CD14-positive monocyte (primary cell): ENCODE measurements at regions not wholly inside any gene's neighbourhood (a gene's known extent, or its start where the extent isn't known, plus 50 kb on each side); places are given as distances from the start of the nearest gene placed in this dataset.

Experiments
- DNase-seq, 3 donors: peaks; one replicate each; pipeline ENCODE4 v3.0.0-alpha.2; 2011 to 2022
- H2AFZ ChIP-seq: 2 replicates; pipeline ENCODE4 v1.6.0; 2012; ENCODE audit warnings: mild to moderate bottlenecking, low read depth, low read length, inconsistent platforms; ENCODE audit not compliant: insufficient read depth, poor library complexity, severe bottlenecking
- H3K27ac ChIP-seq, 2 donors: 1 replicate in 1 of 2; 2 replicates in 1 of 2; pipeline ENCODE4 v1.5.1; 2012 to 2013; ENCODE audit warnings: low read length in 2 of 2, control low read depth in 1 of 2, inconsistent platforms in 1 of 2, low read depth in 1 of 2, mild to moderate bottlenecking in 1 of 2
- H3K27me3 ChIP-seq, 2 donors: one replicate each; pipeline versions ENCODE4 v1.6.0 to v1.6.1; 2011 to 2013; ENCODE audit warnings: low read length in 2 of 2; ENCODE audit not compliant: control insufficient read depth in 2 of 2, insufficient read depth in 2 of 2
- H3K36me3 ChIP-seq, 2 donors: replicated peaks in 1 of 2; 1 replicate in 1 of 2; 2 replicates in 1 of 2; pipeline versions ENCODE4 v1.5.1 to v1.6.1; 2012 to 2013; ENCODE audit warnings: low read length in 2 of 2, control low read depth in 1 of 2, inconsistent platforms in 1 of 2, mild to moderate bottlenecking in 1 of 2; ENCODE audit not compliant: insufficient read depth in 2 of 2, control insufficient read depth in 1 of 2
- H3K4me1 ChIP-seq, 2 donors: 1 replicate in 1 of 2; 2 replicates in 1 of 2; pipeline versions ENCODE4 v1.5.1 to v1.6.1; 2012 to 2013; ENCODE audit warnings: low read length in 2 of 2, control low read depth in 1 of 2, inconsistent platforms in 1 of 2, mild to moderate bottlenecking in 1 of 2, moderate library complexity in 1 of 2; ENCODE audit not compliant: insufficient read depth in 2 of 2, control insufficient read depth in 1 of 2
- H3K4me2 ChIP-seq: replicated peaks from 2 replicates; pipeline ENCODE3; 2012; ENCODE audit warnings: low read length, moderate library complexity, mild to moderate bottlenecking; ENCODE audit not compliant: poor library complexity, severe bottlenecking; ENCODE audit errors: extremely low read depth
- H3K4me3 ChIP-seq, 3 experiments: fragments of 200-600 bp in 1 of 3; sonication (generic) in 1 of 3; replicated peaks in 1 of 3; 1 replicate in 2 of 3; 2 replicates in 1 of 3; pipeline ENCODE4 v1.5.1; 2011 to 2013; ENCODE audit warnings: low read length in 3 of 3, mild to moderate bottlenecking in 3 of 3, control low read depth in 2 of 3, low read depth in 2 of 3, inconsistent platforms in 1 of 3, moderate library complexity in 1 of 3
- H3K79me2 ChIP-seq: 2 replicates; pipeline ENCODE4 v1.6.0; 2012; ENCODE audit warnings: mild to moderate bottlenecking, control low read depth, inconsistent platforms, low read length, moderate library complexity; ENCODE audit not compliant: insufficient read depth
- H3K9ac ChIP-seq: 2 replicates; pipeline ENCODE4 v1.6.0; 2017; ENCODE audit warnings: low read length, mild to moderate bottlenecking; ENCODE audit not compliant: insufficient read depth, poor library complexity, severe bottlenecking
- H3K9me3 ChIP-seq, 2 donors: replicated peaks in 1 of 2; 1 replicate in 1 of 2; 2 replicates in 1 of 2; pipeline versions ENCODE4 v1.5.1 to v1.6.1; 2012 to 2013; ENCODE audit warnings: low read length in 2 of 2, control low read depth in 1 of 2; ENCODE audit not compliant: control insufficient read depth in 1 of 2, insufficient read depth in 1 of 2
- H4K20me1 ChIP-seq: 2 replicates; pipeline ENCODE4 v1.6.0; 2012; ENCODE audit warnings: mild to moderate bottlenecking, low read length, control low read depth, moderate library complexity; ENCODE audit not compliant: insufficient read depth
- H3K27ac Mint-ChIP-seq, 7 donors: one replicate each; pipeline ENCODE4 v1.8.0; 2020; ENCODE audit warnings: mild to moderate bottlenecking in 7 of 7, mixed read lengths in 7 of 7, moderate library complexity in 6 of 7, inconsistent platforms in 2 of 7
- H3K27me3 Mint-ChIP-seq, 3 donors: one replicate each; pipeline ENCODE4 v1.8.0; 2021 to 2022; ENCODE audit warnings: low read depth in 3 of 3, mild to moderate bottlenecking in 3 of 3, mixed read lengths in 3 of 3, moderate library complexity in 3 of 3, inconsistent platforms in 1 of 3
- H3K36me3 Mint-ChIP-seq, 2 donors: one replicate each; pipeline ENCODE4 v1.8.0; 2020; ENCODE audit warnings: mixed read lengths in 2 of 2, inconsistent platforms in 1 of 2, mild to moderate bottlenecking in 1 of 2
- H3K4me1 Mint-ChIP-seq: one replicate; pipeline ENCODE4 v1.8.0; 2020; ENCODE audit warnings: mild to moderate bottlenecking, mixed read lengths
- H3K4me3 Mint-ChIP-seq, 2 donors: one replicate each; pipeline ENCODE4 v1.8.0; 2020; ENCODE audit warnings: mild to moderate bottlenecking in 2 of 2, mixed read lengths in 2 of 2, moderate library complexity in 1 of 2
- H3K9me3 Mint-ChIP-seq, 7 donors: one replicate each; pipeline ENCODE4 v1.8.0; 2020 to 2022; ENCODE audit warnings: mixed read lengths in 7 of 7, mild to moderate bottlenecking in 6 of 7, moderate library complexity in 6 of 7, inconsistent platforms in 2 of 7
- CTCF ChIP-seq: fragments of 200-600 bp; IDR thresholded peaks from one replicate; pipeline ENCODE4 v1.8.0; 2022; ENCODE audit warnings: antibody characterized with exemption, mild to moderate bottlenecking
- WGBS: methylation state at CpG from one replicate; pipeline ENCODE4 v1.1.5; 2013; ENCODE audit warnings: missing lambda C conversion rate; ENCODE audit not compliant: insufficient coverage; 5-methylcytosine and 5-hydroxymethylcytosine counted together
- intact Hi-C, 2 donors: fragments of 100-400 bp; cut with micrococcal nuclease; formaldehyde crosslinking; loops; one replicate each; pipeline versions ENCODE4 v1.15.0 to v1.15.1; 2023

- H3K36me3 Mint-ChIP-seq: no peaks in the 10 kb centered on the region
- H3K4me1 Mint-ChIP-seq: no peaks in the 10 kb centered on the region
- H3K4me3 Mint-ChIP-seq: no peak overlapping the region
- no peaks in the 10 kb centered on the region for H3K4me1 ChIP-seq
- H3K36me3 ChIP-seq: no peaks in the 10 kb centered on the region
- H3K4me3 ChIP-seq: no peak overlapping the region
- H3K9me3 Mint-ChIP-seq: no peaks in the 10 kb centered on the region
- H4K20me1 ChIP-seq: no peaks in the 10 kb centered on the region
- DNase-seq: no peak
- H3K9me3 ChIP-seq: no peaks in the 10 kb centered on the region
- H3K4me2 ChIP-seq: no peak overlapping the region
- H3K27me3 Mint-ChIP-seq: peaks cover 0 to 18% (median 13%) of the 10 kb centered on the region in 3 donors
- TF ChIP-seq CTCF: no peak
- no peak overlapping the region for H3K9ac ChIP-seq
- H2AFZ ChIP-seq: no peak overlapping the region
- no peaks in the 10 kb centered on the region for H3K79me2 ChIP-seq
- no peaks in the 10 kb centered on the region for H3K27me3 ChIP-seq
- no peak overlapping the region for H3K27ac ChIP-seq
- WGBS: 71% methylated on average over 10 of the region's 21 CpGs
- intact Hi-C loops: no loop called here
- peak overlapping the region in 1 of 7 donors; percentile 36 for H3K27ac Mint-ChIP-seq
Measured at GRCh38 chr17:6231886-6232731, 161.9 kb downstream of the WSCD1 start.

GRCh38 chr17:6231465-6231864, 161.3 kb downstream of the WSCD1 start:
- Histone ChIP-seq H4K20me1 (no peaks in the 10 kb centered on the region), H2AFZ (no peak overlapping the region), H3K4me1 (no peaks in the 10 kb centered on the region), H3K4me3 (no peak overlapping the region), H3K9ac (no peak overlapping the region), H3K79me2 (no peaks in the 10 kb centered on the region), H3K27me3 (no peaks in the 10 kb centered on the region), H3K27ac (no peak overlapping the region), H3K4me2 (no peak overlapping the region), H3K36me3 (no peaks in the 10 kb centered on the region), H3K9me3 (no peaks in the 10 kb centered on the region)
- TF ChIP-seq CTCF: no peak
- Mint-ChIP-seq H3K4me3 (no peak overlapping the region), H3K36me3 (no peaks in the 10 kb centered on the region), H3K27ac (no peak overlapping the region), H3K9me3 (no peaks in the 10 kb centered on the region), H3K4me1 (no peaks in the 10 kb centered on the region), H3K27me3 (peaks cover 0 to 13% (median 13%) of the 10 kb centered on the region in 3 donors)
- DNase-seq: no peak
- intact Hi-C loops: no loop called here
- no CpG with 5 or more reads among the region's 8 CpGs for WGBS
